ENCODE measurements at regions not wholly inside any gene's neighbourhood (a gene's known extent, or its start where the extent isn't known, plus 50 kb on each side); places are given as distances from the start of the nearest gene placed in this dataset.

- H3K4me3 ChIP-seq (ENCODE audit: low read depth, low read length), result no peak overlapping the region
- POLR2A ChIA-PET, result no interaction called here
- TF ChIP-seq CTCF (IDR thresholded peaks at IDR 0.05; ENCODE audit: insufficient read depth, low read length, missing control alignments), result no peak
- DNase-seq (ENCODE audit: low read depth, low spot score), result no peak
- CTCF ChIA-PET, result no interaction called here
Measured at GRCh38 chr10:84935772-84936171, 607.4 kb downstream of the CCSER2 start.

GRCh38 chr10:84938117-84938905 lies 609.9 kb downstream of the CCSER2 start:
- ChIA-PET POLR2A (no interaction called here), CTCF (no interaction called here)
- DNase-seq (ENCODE audit: low read depth, low spot score), result no peak
- no peak for TF ChIP-seq CTCF (IDR thresholded peaks at IDR 0.05; ENCODE audit: insufficient read depth, low read length, missing control alignments)
- H3K4me3 ChIP-seq (ENCODE audit: low read depth, low read length), result no peak overlapping the region

GRCh38 chr10:84943541-84943940 lies 615.2 kb downstream of the CCSER2 start:
- H3K4me3 ChIP-seq (ENCODE audit: low read depth, low read length), result no peak overlapping the region
- DNase-seq (ENCODE audit: low read depth, low spot score), result no peak
- ChIA-PET CTCF (no interaction called here), POLR2A (no interaction called here)
- no peak for TF ChIP-seq CTCF (IDR thresholded peaks at IDR 0.05; ENCODE audit: insufficient read depth, low read length, missing control alignments)

DNA sequence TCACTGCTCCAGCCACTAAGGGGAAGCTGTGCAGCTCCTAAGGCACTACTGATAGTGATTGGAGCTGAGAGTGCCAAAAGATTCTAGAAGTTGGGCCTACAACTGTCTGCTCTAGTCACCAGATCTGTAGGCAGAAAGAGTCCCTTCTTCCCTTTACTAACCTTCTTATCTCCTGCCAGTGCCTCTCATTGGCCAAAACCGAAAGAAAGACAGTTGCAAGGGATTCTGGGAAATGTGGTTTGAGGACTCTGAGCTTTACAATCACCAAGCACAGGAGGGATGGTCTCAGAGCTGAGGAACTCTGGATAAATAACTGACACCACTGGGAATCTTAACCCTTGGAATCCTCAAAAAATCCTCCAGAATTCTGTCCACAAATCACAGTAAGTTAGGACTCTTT lies 615.8 kb downstream of the CCSER2 start:
- ChIA-PET CTCF (no interaction called here), POLR2A (no interaction called here)
- H3K4me3 ChIP-seq (ENCODE audit: low read depth, low read length), result no peak overlapping the region
- DNase-seq (ENCODE audit: low read depth, low spot score), result no peak
- TF ChIP-seq CTCF (IDR thresholded peaks at IDR 0.05; ENCODE audit: insufficient read depth, low read length, missing control alignments), result no peak

DNA sequence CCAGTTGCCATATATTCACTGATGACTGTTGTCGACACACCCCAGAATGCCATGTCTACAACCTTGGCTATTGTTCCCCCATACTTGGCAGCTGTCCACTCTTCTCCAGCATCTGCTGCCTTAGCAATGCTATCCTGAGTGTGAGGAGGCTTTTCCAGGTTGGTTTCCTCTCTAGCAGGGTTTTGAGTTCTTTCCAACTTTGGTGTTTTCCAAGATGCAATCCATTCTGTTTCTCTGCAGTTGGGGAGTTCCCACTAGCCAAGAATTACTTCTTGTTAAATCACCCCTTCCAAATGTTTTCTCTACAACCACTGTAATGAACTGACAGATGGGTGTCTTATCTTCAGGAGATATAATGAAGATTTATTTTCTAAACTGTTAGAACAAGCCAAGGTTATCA lies 617.4 kb downstream of the CCSER2 start:
- ChIA-PET POLR2A (no interaction called here), CTCF (no interaction called here)
- no peak for TF ChIP-seq CTCF (IDR thresholded peaks at IDR 0.05; ENCODE audit: insufficient read depth, low read length, missing control alignments)
- H3K4me3 ChIP-seq (ENCODE audit: low read depth, low read length), result no peak overlapping the region
- DNase-seq (ENCODE audit: low read depth, low spot score), result no peak

- DNase-seq (ENCODE audit: low read depth, low spot score), result no peak
- H3K4me3 ChIP-seq (ENCODE audit: low read depth, low read length), result no peak overlapping the region
- TF ChIP-seq CTCF (IDR thresholded peaks at IDR 0.05; ENCODE audit: insufficient read depth, low read length, missing control alignments), result no peak
- CTCF ChIA-PET, result no interaction called here
- POLR2A ChIA-PET, result no interaction called here
Measured at GRCh38 chr10:84946904-84947303, 618.5 kb downstream of the CCSER2 start.

Measured in AG04449 (cell line).